Rectal smooth muscle tissue (tissue), 1 donor: ENCODE measurements at regions not wholly inside any gene's neighbourhood (a gene's known extent, or its start where the extent isn't known, plus 50 kb on each side); places are given as distances from the start of the nearest gene placed in this dataset.

Experiments
- H3K27ac ChIP-seq: one replicate; pipeline ENCODE4 v1.7.0; 2013; ENCODE audit warnings: low read depth, low read length, inconsistent platforms
- H3K27me3 ChIP-seq: one replicate; pipeline ENCODE4 v1.7.0; 2013; ENCODE audit warnings: low read length; ENCODE audit not compliant: control insufficient read depth, insufficient read depth
- H3K36me3 ChIP-seq: one replicate; pipeline ENCODE4 v1.7.0; 2013; ENCODE audit warnings: low read length; ENCODE audit not compliant: control insufficient read depth, insufficient read depth
- H3K4me1 ChIP-seq: one replicate; pipeline ENCODE4 v1.7.0; 2013; ENCODE audit warnings: low read length; ENCODE audit not compliant: control insufficient read depth, insufficient read depth
- H3K4me3 ChIP-seq: one replicate; pipeline ENCODE4 v1.7.0; 2013; ENCODE audit warnings: low read length
- H3K9ac ChIP-seq: one replicate; pipeline ENCODE4 v1.7.0; 2013; ENCODE audit warnings: low read length

GRCh38 chr18:76688724-76689472 is 133.5 kb upstream of the ZNF236 start:
- Histone ChIP-seq H3K27ac (no peak overlapping the region), H3K4me1 (no peaks in the 10 kb centered on the region), H3K4me3 (no peak overlapping the region), H3K9ac (no peak overlapping the region), H3K36me3 (no peaks in the 10 kb centered on the region), H3K27me3 (no peaks in the 10 kb centered on the region)

- H3K4me3 ChIP-seq, result no peak overlapping the region
- H3K36me3 ChIP-seq, result no peaks in the 10 kb centered on the region
- no peak overlapping the region for H3K9ac ChIP-seq
- no peaks in the 10 kb centered on the region for H3K27me3 ChIP-seq
- H3K4me1 ChIP-seq, result no peaks in the 10 kb centered on the region
- H3K27ac ChIP-seq, result no peak overlapping the region
Observed at GRCh38 chr18:76687304-76687962, 134.9 kb upstream of the ZNF236 start.

- no peak overlapping the region for H3K4me3 ChIP-seq
- H3K9ac ChIP-seq, result no peak overlapping the region
- no peak overlapping the region for H3K27ac ChIP-seq
- no peaks in the 10 kb centered on the region for H3K27me3 ChIP-seq
- no peaks in the 10 kb centered on the region for H3K4me1 ChIP-seq
- no peaks in the 10 kb centered on the region for H3K36me3 ChIP-seq
Observed at GRCh38 chr18:76686737-76687231, 135.6 kb upstream of the ZNF236 start.

- no peak overlapping the region for H3K9ac ChIP-seq
- no peaks in the 10 kb centered on the region for H3K36me3 ChIP-seq
- H3K4me3 ChIP-seq, result no peak overlapping the region
- no peak overlapping the region for H3K27ac ChIP-seq
- H3K4me1 ChIP-seq, result no peaks in the 10 kb centered on the region
- H3K27me3 ChIP-seq, result no peaks in the 10 kb centered on the region
Observed at GRCh38 chr18:76685860-76686259, 136.5 kb upstream of the ZNF236 start.

GRCh38 chr18:76685402-76685801 is 137.0 kb upstream of the ZNF236 start:
- Histone ChIP-seq H3K36me3 (no peaks in the 10 kb centered on the region), H3K4me1 (no peaks in the 10 kb centered on the region), H3K4me3 (no peak overlapping the region), H3K27ac (no peak overlapping the region), H3K9ac (no peak overlapping the region), H3K27me3 (no peaks in the 10 kb centered on the region)

GRCh38 chr18:76684265-76684664 is 138.1 kb upstream of the ZNF236 start:
- Histone ChIP-seq H3K4me1 (no peaks in the 10 kb centered on the region), H3K9ac (no peak overlapping the region), H3K27ac (no peak overlapping the region), H3K36me3 (no peaks in the 10 kb centered on the region), H3K27me3 (no peaks in the 10 kb centered on the region), H3K4me3 (no peak overlapping the region)

- H3K36me3 ChIP-seq, result no peaks in the 10 kb centered on the region
- no peak overlapping the region for H3K4me3 ChIP-seq
- no peak overlapping the region for H3K27ac ChIP-seq
- no peaks in the 10 kb centered on the region for H3K4me1 ChIP-seq
- no peak overlapping the region for H3K9ac ChIP-seq
- no peaks in the 10 kb centered on the region for H3K27me3 ChIP-seq
Observed at GRCh38 chr18:76679945-76680344, 142.4 kb upstream of the ZNF236 start.

- H3K27ac ChIP-seq, result no peak overlapping the region
- H3K36me3 ChIP-seq, result no peaks in the 10 kb centered on the region
- no peak overlapping the region for H3K9ac ChIP-seq
- H3K27me3 ChIP-seq, result no peaks in the 10 kb centered on the region
- H3K4me3 ChIP-seq, result no peak overlapping the region
- no peaks in the 10 kb centered on the region for H3K4me1 ChIP-seq
Observed at GRCh38 chr18:76679259-76679658, 143.1 kb upstream of the ZNF236 start.

- Histone ChIP-seq H3K27me3 (no peaks in the 10 kb centered on the region), H3K36me3 (no peaks in the 10 kb centered on the region), H3K4me1 (no peaks in the 10 kb centered on the region), H3K27ac (no peak overlapping the region), H3K4me3 (no peak overlapping the region), H3K9ac (no peak overlapping the region)
Observed at GRCh38 chr18:76678248-76678647, 144.1 kb upstream of the ZNF236 start.

GRCh38 chr18:76674596-76674995 is 147.8 kb upstream of the ZNF236 start:
- Histone ChIP-seq H3K9ac (no peak overlapping the region), H3K4me1 (no peaks in the 10 kb centered on the region), H3K27me3 (no peaks in the 10 kb centered on the region), H3K36me3 (no peaks in the 10 kb centered on the region), H3K27ac (no peak overlapping the region), H3K4me3 (no peak overlapping the region)

GRCh38 chr18:76673281-76674185 is 148.8 kb upstream of the ZNF236 start:
- Histone ChIP-seq H3K4me1 (no peaks in the 10 kb centered on the region), H3K36me3 (no peaks in the 10 kb centered on the region), H3K4me3 (no peak overlapping the region), H3K27ac (no peak overlapping the region), H3K27me3 (no peaks in the 10 kb centered on the region), H3K9ac (no peak overlapping the region)

GRCh38 chr18:76672627-76673026 is 149.7 kb upstream of the ZNF236 start:
- Histone ChIP-seq H3K27ac (no peak overlapping the region), H3K27me3 (no peaks in the 10 kb centered on the region), H3K4me3 (no peak overlapping the region), H3K36me3 (no peaks in the 10 kb centered on the region), H3K9ac (no peak overlapping the region), H3K4me1 (no peaks in the 10 kb centered on the region)
